H1 (cell line): ENCODE measurements at regions not wholly inside any gene's neighbourhood (a gene's known extent, or its start where the extent isn't known, plus 50 kb on each side); places are given as distances from the start of the nearest gene placed in this dataset.

Experiments
- CTCF ChIA-PET: fragments of 300-600 bp; sonication (Branson Sonifier 250); formaldehyde crosslinking; loops from one replicate; lab custom pipeline; 2021; ENCODE audit not compliant: partially characterized antibody; lab: Charles Lee
- POLR2A ChIA-PET: fragments of 300-600 bp; sonication (Branson Sonifier 250); formaldehyde crosslinking; loops from one replicate; lab custom pipeline; 2021; ENCODE audit warnings: inconsistent platforms; ENCODE audit not compliant: partially characterized antibody; lab: Charles Lee
- DNase-seq, 2 experiments: peaks; one replicate each; pipeline versions ENCODE4 v3.0.0 to v3.0.0-alpha.2; 2010 to 2022; ENCODE audit warnings: low spot score in 2 of 2, low read depth in 1 of 2, mixed read lengths in 1 of 2
- FAIRE-seq: peaks from 2 replicates; lab custom pipeline; 2011; peaks lifted over from hg19 to GRCh38; lab: Jason Lieb, UNC
- H2AFZ ChIP-seq: 2 replicates; pipeline ENCODE4 v1.8.1; 2012; ENCODE audit warnings: low read length, inconsistent platforms
- H2AK5ac ChIP-seq: 2 replicates; pipeline ENCODE4 v1.6.1; 2013; ENCODE audit warnings: low read depth, low read length
- H2BK120ac ChIP-seq: replicated peaks from 2 replicates; pipeline ENCODE3; 2013; ENCODE audit warnings: low read depth, low read length, inconsistent platforms
- H2BK12ac ChIP-seq: 2 replicates; pipeline ENCODE4 v1.6.1; 2013; ENCODE audit warnings: low read depth, low read length
- H2BK15ac ChIP-seq: 2 replicates; pipeline ENCODE4 v1.6.1; 2013; ENCODE audit warnings: low read length
- H2BK20ac ChIP-seq: 2 replicates; pipeline ENCODE4 v1.6.1; 2013; ENCODE audit warnings: low read length
- H2BK5ac ChIP-seq: 2 replicates; pipeline ENCODE4 v1.6.1; 2013; ENCODE audit warnings: low read depth, low read length
- H3K14ac ChIP-seq: 2 replicates; pipeline ENCODE4 v1.6.1; 2013; ENCODE audit warnings: inconsistent platforms; ENCODE audit not compliant: insufficient read length
- H3K18ac ChIP-seq: 2 replicates; pipeline ENCODE4 v1.6.1; 2013; ENCODE audit warnings: low read length; ENCODE audit errors: extremely low read depth
- H3K23ac ChIP-seq: 2 replicates; pipeline ENCODE4 v1.6.1; 2013; ENCODE audit warnings: inconsistent platforms; ENCODE audit not compliant: insufficient read length
- H3K23me2 ChIP-seq: 2 replicates; pipeline ENCODE4 v1.6.1; 2013; ENCODE audit warnings: low read depth, low read length
- H3K27ac ChIP-seq: 2 replicates; pipeline ENCODE4 v1.6.1; 2011; ENCODE audit warnings: low read depth, low read length, inconsistent platforms
- H3K27me3 ChIP-seq, 4 experiments: replicated peaks in 1 of 4; 1 replicate in 1 of 4; 2 replicates in 3 of 4; pipeline versions ENCODE4 v1.6.1 to v1.8.1; 2011 to 2013; ENCODE audit warnings: low read length in 3 of 4, mild to moderate bottlenecking in 3 of 4, inconsistent platforms in 2 of 4, mixed read lengths in 2 of 4, moderate library complexity in 1 of 4; ENCODE audit not compliant: control insufficient read depth in 3 of 4, insufficient read depth in 3 of 4; ENCODE audit errors: extremely low read depth in 1 of 4
- H3K36me3 ChIP-seq, 4 experiments: 2 replicates each; pipeline versions ENCODE4 v1.6.1 to v1.8.1; 2011 to 2013; ENCODE audit warnings: mild to moderate bottlenecking in 4 of 4, low read length in 3 of 4, moderate library complexity in 2 of 4, control low read depth in 1 of 4, inconsistent platforms in 1 of 4; ENCODE audit not compliant: insufficient read depth in 4 of 4, control insufficient read depth in 2 of 4
- H3K4ac ChIP-seq: replicated peaks from 2 replicates; pipeline ENCODE3; 2013; ENCODE audit warnings: low read length, low read depth, mixed read lengths, inconsistent platforms; ENCODE audit not compliant: insufficient read length
- H3K4me1 ChIP-seq, 4 experiments: replicated peaks in 1 of 4; 1 replicate in 1 of 4; 2 replicates in 3 of 4; pipeline versions ENCODE4 v1.6.1 to v1.8.1; 2011 to 2013; ENCODE audit warnings: low read length in 3 of 4, inconsistent platforms in 2 of 4, mixed read lengths in 1 of 4; ENCODE audit not compliant: insufficient read depth in 4 of 4, control insufficient read depth in 3 of 4
- H3K4me2 ChIP-seq, 2 experiments: 2 replicates each; pipeline versions ENCODE4 v1.6.1 to v1.8.1; 2011 to 2013; ENCODE audit warnings: low read depth in 2 of 2, low read length in 2 of 2, control low read depth in 1 of 2, inconsistent platforms in 1 of 2, mild to moderate bottlenecking in 1 of 2; ENCODE audit not compliant: insufficient read depth in 1 of 2
- H3K4me3 ChIP-seq, 4 experiments: fragments of 200-600, 300-600 bp in 1 of 4; sonication (generic), shearing (Covaris generic), sonication (Bioruptor Twin) in 1 of 4; 2 replicates each; pipeline versions ENCODE4 v1.5.1 to v1.8.1; 2011 to 2016; ENCODE audit warnings: low read length in 4 of 4, low read depth in 3 of 4, control low read depth in 2 of 4, inconsistent platforms in 2 of 4, mild to moderate bottlenecking in 2 of 4, mixed read lengths in 1 of 4, moderate library complexity in 1 of 4; ENCODE audit not compliant: insufficient read depth in 2 of 4; ENCODE audit errors: extremely low read depth in 1 of 4
- H3K56ac ChIP-seq: replicated peaks from 2 replicates; pipeline ENCODE3; 2013; ENCODE audit warnings: low read depth, mild to moderate bottlenecking, mixed read lengths, low read length, inconsistent platforms; ENCODE audit not compliant: insufficient read length
- H3K79me1 ChIP-seq: 2 replicates; pipeline ENCODE4 v1.6.1; 2013; ENCODE audit warnings: low read depth, low read length, control low read depth
- H3K79me2 ChIP-seq, 2 experiments: 2 replicates each; pipeline versions ENCODE4 v1.6.1 to v1.8.1; 2012 to 2013; ENCODE audit warnings: low read length in 2 of 2, mild to moderate bottlenecking in 2 of 2, inconsistent platforms in 1 of 2; ENCODE audit not compliant: insufficient read depth in 2 of 2, control insufficient read depth in 1 of 2
- H3K9ac ChIP-seq, 4 experiments: replicated peaks in 1 of 4; 1 replicate in 1 of 4; 2 replicates in 3 of 4; pipeline versions ENCODE4 v1.6.1 to v1.8.1; 2011 to 2013; ENCODE audit warnings: low read depth in 3 of 4, low read length in 3 of 4, control low read depth in 2 of 4, mild to moderate bottlenecking in 2 of 4, moderate library complexity in 2 of 4, inconsistent platforms in 1 of 4; ENCODE audit errors: extremely low read depth in 1 of 4
- H3K9me3 ChIP-seq, 2 experiments: 2 replicates each; pipeline versions ENCODE4 v1.6.1 to v1.8.1; 2012 to 2013; ENCODE audit warnings: mild to moderate bottlenecking in 2 of 2, moderate library complexity in 2 of 2, control low read depth in 1 of 2, inconsistent platforms in 1 of 2, low read depth in 1 of 2, low read length in 1 of 2, mixed read lengths in 1 of 2; ENCODE audit not compliant: insufficient read depth in 2 of 2
- H4K20me1 ChIP-seq, 2 experiments: replicated peaks in 1 of 2; 2 replicates each; pipeline versions ENCODE3 to v1.8.1; 2011 to 2013; ENCODE audit warnings: inconsistent platforms in 2 of 2, low read length in 2 of 2, mild to moderate bottlenecking in 1 of 2; ENCODE audit not compliant: insufficient read depth in 2 of 2, control insufficient read depth in 1 of 2
- H4K5ac ChIP-seq: 2 replicates; pipeline ENCODE4 v1.6.1; 2013; ENCODE audit warnings: low read length, low read depth, mixed read lengths, inconsistent platforms; ENCODE audit not compliant: insufficient read length
- H4K8ac ChIP-seq: 2 replicates; pipeline ENCODE4 v1.8.0; 2013; ENCODE audit warnings: mild to moderate bottlenecking, moderate library complexity, low read length, inconsistent platforms; ENCODE audit not compliant: insufficient read depth; ENCODE audit errors: extremely low read depth
- H4K91ac ChIP-seq: replicated peaks from 2 replicates; pipeline ENCODE3; 2013; ENCODE audit warnings: low read length, mixed read lengths, inconsistent platforms; ENCODE audit not compliant: insufficient read length
- ASH2L ChIP-seq: fragments of 200-600, 300-600 bp; sonication (generic); IDR thresholded peaks from one replicate; pipeline ENCODE4 v1.7.1; 2017; ENCODE audit warnings: low read length
- CBX5 ChIP-seq: fragments of 300-800, 300-1000 bp; sonication (generic); IDR thresholded peaks from 2 replicates; pipeline ENCODE4 v1.7.1; 2016; ENCODE audit warnings: antibody characterized with exemption, low read length, low read depth
- CHD2 ChIP-seq: IDR thresholded peaks from 2 replicates; pipeline ENCODE4 v1.6.1; 2012; ENCODE audit warnings: low read length, improper control_type of control experiment
- E2F6 ChIP-seq: IDR thresholded peaks from 2 replicates; pipeline ENCODE4 v1.6.1; 2012; ENCODE audit warnings: inconsistent platforms
- JUN ChIP-seq: IDR thresholded peaks from 2 replicates; pipeline ENCODE4 v1.6.1; 2011; ENCODE audit warnings: low read depth, mild to moderate bottlenecking, improper control_type of control experiment, low read length
- KDM1A ChIP-seq: fragments of 200-600, 300-600 bp; sonication (generic); IDR thresholded peaks from 2 replicates; pipeline ENCODE4 v1.7.1; 2016; ENCODE audit warnings: mild to moderate bottlenecking, low read length, borderline replicate concordance
- RBBP5 ChIP-seq: IDR thresholded peaks from 2 replicates; pipeline ENCODE4 v1.7.1; 2012; ENCODE audit warnings: low read depth, mild to moderate bottlenecking, inconsistent platforms, low read length, moderate library complexity, borderline replicate concordance
- RXRA ChIP-seq: IDR thresholded peaks from 2 replicates; pipeline ENCODE4 v1.6.1; 2011; ENCODE audit warnings: low read depth, mild to moderate bottlenecking, low read length, moderate library complexity; ENCODE audit not compliant: insufficient read depth
- SUZ12 ChIP-seq: fragments of 200-600 bp; sonication (generic); IDR thresholded peaks from 2 replicates; pipeline ENCODE4 v1.6.1; 2012; ENCODE audit warnings: mild to moderate bottlenecking, inconsistent platforms, low read length, moderate library complexity, mixed read lengths
- ZNF274 ChIP-seq: IDR thresholded peaks from 2 replicates; pipeline ENCODE4 v1.7.0; 2012; ENCODE audit warnings: low read length, borderline replicate concordance; ENCODE audit errors: extremely low read depth
- WGBS, 2 experiments: shearing (Covaris generic) in 1 of 2; methylation state at CpG; one replicate each; pipeline versions ENCODE4 v1.1.6 to v1.1.7; 2013 to 2015; ENCODE audit warnings: low lambda C conversion rate in 2 of 2, mixed read lengths in 2 of 2, inconsistent platforms in 1 of 2, low coverage in 1 of 2, missing lambda C conversion rate in 1 of 2; ENCODE audit not compliant: insufficient replicate concordance in 2 of 2, insufficient coverage in 1 of 2, insufficient read length in 1 of 2; ENCODE audit errors: extremely low coverage in 1 of 2, missing lambda C conversion rate in 1 of 2; 5-methylcytosine and 5-hydroxymethylcytosine counted together

DNA sequence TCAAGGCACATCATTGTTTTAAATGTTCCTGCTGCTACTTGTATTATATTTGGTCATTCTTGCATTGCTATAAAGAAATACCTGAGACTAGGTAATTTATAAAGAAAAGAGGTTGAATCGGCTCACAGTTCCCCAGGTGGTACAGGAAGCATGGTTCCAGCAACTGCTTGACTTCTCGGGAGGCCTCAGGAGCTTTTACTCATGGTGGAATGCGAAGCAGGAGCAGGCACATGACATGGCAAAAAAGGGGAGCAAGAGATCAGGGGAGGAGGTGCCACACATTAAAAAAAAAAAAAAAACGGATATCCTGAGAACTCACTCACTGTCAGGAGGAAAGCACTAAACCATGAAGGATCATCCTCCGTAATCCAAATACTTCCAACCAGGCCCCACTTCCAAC is 286.9 kb upstream of the PLSCR5 start:
- H3K56ac ChIP-seq: no peak overlapping the region
- H3K27ac ChIP-seq: no peak overlapping the region
- no peaks in the 10 kb centered on the region for H3K9me3 ChIP-seq
- no peak overlapping the region for H4K91ac ChIP-seq
- H3K9ac ChIP-seq: no peak overlapping the region
- no peak overlapping the region for H3K18ac ChIP-seq
- H2BK15ac ChIP-seq: no peak overlapping the region
- H3K36me3 ChIP-seq: no peaks in the 10 kb centered on the region
- no peaks in the 10 kb centered on the region for H3K23me2 ChIP-seq
- CTCF ChIA-PET: no interaction called here
- H4K20me1 ChIP-seq: no peaks in the 10 kb centered on the region
- H2AFZ ChIP-seq: peak overlapping the region; percentile 63; the same call in 1 of the 2 replicates
- H3K79me1 ChIP-seq: no peaks in the 10 kb centered on the region
- H3K4ac ChIP-seq: no peak overlapping the region
- no peak overlapping the region for H4K5ac ChIP-seq
- H3K4me1 ChIP-seq: no peaks in the 10 kb centered on the region
- H2BK5ac ChIP-seq: no peak overlapping the region
- no peak overlapping the region for H3K4me3 ChIP-seq
- 79% methylated on average over 5 of the region's 5 CpGs; no CpG with 5 or more reads in 1 of the 2 experiments for WGBS, 2 experiments
- H3K79me2 ChIP-seq: no peaks in the 10 kb centered on the region
- no peak overlapping the region for H3K14ac ChIP-seq
- no peak overlapping the region for H3K4me2 ChIP-seq
- no peak overlapping the region for H2AK5ac ChIP-seq
- H4K8ac ChIP-seq: no peak overlapping the region
- no peak overlapping the region for H2BK120ac ChIP-seq
- POLR2A ChIA-PET: no interaction called here
- H2BK20ac ChIP-seq: no peak overlapping the region
- TF ChIP-seq KDM1A (no peak), RBBP5 (no peak), SUZ12 (no peak), RXRA (no peak), CBX5 (no peak), ASH2L (no peak), JUN (no peak), E2F6 (no peak), ZNF274 (no peak), CHD2 (no peak)
- no peak overlapping the region for H3K23ac ChIP-seq
- FAIRE-seq (no peak), DNase-seq (no peak)
- no peak overlapping the region for H2BK12ac ChIP-seq
- H3K27me3 ChIP-seq: peaks cover 0 to 1% (median 0%) of the 10 kb centered on the region in 4 experiments; a peak in 1 of 7 replicates
